K562 (cell line): ENCODE measurements at regions not wholly inside any gene's neighbourhood (a gene's known extent, or its start where the extent isn't known, plus 50 kb on each side); places are given as distances from the start of the nearest gene placed in this dataset. TPM values are rescaled to one million over a fixed set of nuclear protein-coding genes. Genes with fewer than 3 reads are reported as not detected.
A peak's percentile ranks its signal among the peaks of the same experiment; 100 is the strongest.

ENCODE experiments used
- ATAC-seq: fragments of 200-7000 bp; cut with Tn5 transposase; 3 replicates; pipeline ENCODE4 v1.9.1; 2020; ENCODE audit warnings: moderate library complexity
- BruUV-seq: library from RNA; stranded (reverse); fragments of 400-500 nt; replicated peaks from 2 replicates; lab custom pipeline; 2021; lab: Mats Ljungman, UMichigan
- CTCF ChIA-PET: fragments of 300-600 bp; formaldehyde crosslinking; extraction: SDS; loops from one replicate; lab custom pipeline; 2021; ENCODE audit warnings: low intra/inter-chr PET ratio; lab: Yijun Ruan, JAX
- POLR2A ChIA-PET: fragments of 300-600, 350-650 bp; sonication (Branson Sonifier 250); formaldehyde crosslinking; extraction: SDS; loops from one replicate; lab custom pipeline; 2021; ENCODE audit warnings: antibody characterized with exemption, inconsistent platforms; lab: Yijun Ruan, JAX
- DNase-seq, 4 experiments: peaks; one replicate each; pipeline versions ENCODE4 v3.0.0 to v3.0.0-alpha.2; 2011 to 2018; ENCODE audit warnings: low spot score in 3 of 4, mixed read lengths in 3 of 4; ENCODE audit errors: extremely low read depth in 1 of 4
- FAIRE-seq: peaks from 2 replicates; lab custom pipeline; 2011; peaks lifted over from hg19 to GRCh38; lab: Jason Lieb, UNC
- H2AFZ ChIP-seq: 2 replicates; pipeline ENCODE4 v1.6.0; 2011; ENCODE audit warnings: low read depth, low read length, control low read depth, inconsistent platforms
- H3K27ac ChIP-seq: fragments of 200-600 bp; 3 replicates; pipeline ENCODE4 v1.8.0; 2011; ENCODE audit warnings: low read depth, mild to moderate bottlenecking, control low read depth, inconsistent platforms, low read length, moderate library complexity, mixed read lengths; ENCODE audit errors: extremely low read depth
- H3K27me3 ChIP-seq, 2 experiments: fragments of 300-600 bp in 1 of 2; 2 replicates in 1 of 2; 3 replicates in 1 of 2; pipeline versions ENCODE4 v1.6.0 to v1.8.0; 2011; ENCODE audit warnings: inconsistent platforms in 2 of 2, low read length in 2 of 2, mild to moderate bottlenecking in 1 of 2, mixed read lengths in 1 of 2, moderate library complexity in 1 of 2; ENCODE audit not compliant: control insufficient read depth in 2 of 2, insufficient read depth in 2 of 2
- H3K36me3 ChIP-seq: fragments of 300-600 bp; 3 replicates; pipeline ENCODE4 v1.8.0; 2011; ENCODE audit warnings: mild to moderate bottlenecking, low read length, inconsistent platforms; ENCODE audit not compliant: control insufficient read depth, insufficient read depth
- H3K4me1 ChIP-seq, 2 experiments: fragments of 200-600 bp in 1 of 2; replicated peaks in 1 of 2; 2 replicates in 1 of 2; 3 replicates in 1 of 2; pipeline versions ENCODE4 v1.5.1 to v1.8.0; 2011; ENCODE audit warnings: inconsistent platforms in 2 of 2, low read length in 2 of 2, mild to moderate bottlenecking in 1 of 2, mixed read lengths in 1 of 2, moderate library complexity in 1 of 2; ENCODE audit not compliant: control insufficient read depth in 2 of 2, insufficient read depth in 2 of 2
- H3K4me2 ChIP-seq: 2 replicates; pipeline ENCODE4 v1.6.1; 2011; ENCODE audit warnings: low read length, control low read depth, inconsistent platforms, mixed read lengths; ENCODE audit not compliant: insufficient read depth
- H3K4me3 ChIP-seq: fragments of 200-600 bp; sonication (generic), shearing (Covaris generic); 2 replicates; pipeline ENCODE4 v1.5.1; 2016; ENCODE audit warnings: control low read depth, inconsistent platforms
- H3K79me2 ChIP-seq: fragments of 200-600 bp; 3 replicates; pipeline ENCODE4 v1.8.0; 2011; ENCODE audit warnings: low read length, inconsistent platforms; ENCODE audit not compliant: control insufficient read depth, insufficient read depth
- H3K9ac ChIP-seq, 2 experiments: 2 replicates each; pipeline versions ENCODE4 v1.6.0 to v1.6.1; 2011; ENCODE audit warnings: low read depth in 2 of 2, low read length in 2 of 2, control low read depth in 1 of 2, inconsistent platforms in 1 of 2, mild to moderate bottlenecking in 1 of 2, mixed read lengths in 1 of 2; ENCODE audit not compliant: insufficient read depth in 1 of 2
- H3K9me1 ChIP-seq: one replicate; pipeline ENCODE4 v1.6.0; 2011; ENCODE audit warnings: inconsistent platforms, mild to moderate bottlenecking, low read length, moderate library complexity; ENCODE audit not compliant: control insufficient read depth, insufficient read depth
- H3K9me3 ChIP-seq: replicated peaks from 2 replicates; pipeline ENCODE4 v1.5.1; 2011; ENCODE audit warnings: low read depth, low read length, inconsistent platforms; ENCODE audit not compliant: control insufficient read depth, insufficient read depth
- H4K20me1 ChIP-seq: replicated peaks from 2 replicates; pipeline ENCODE4 v1.6.1; 2011; ENCODE audit warnings: low read length, inconsistent platforms, mixed read lengths; ENCODE audit not compliant: control insufficient read depth, insufficient read depth
- GATAD2B ChIP-seq: fragments of 450-650 bp; IDR thresholded peaks from 2 replicates; pipeline ENCODE4 v1.6.1; 2017; ENCODE audit warnings: mild to moderate bottlenecking, borderline replicate concordance
- ILK ChIP-seq: fragments of 450-650 bp; IDR thresholded peaks from 2 replicates; pipeline ENCODE4 v1.6.1; 2016; ENCODE audit warnings: missing genetic modification characterization, low read depth, mild to moderate bottlenecking, missing compliant biosample characterization, moderate library complexity, borderline replicate concordance
- PTTG1 ChIP-seq: fragments of 450-650 bp; IDR thresholded peaks from 2 replicates; pipeline ENCODE4 v1.6.1; 2016; ENCODE audit warnings: low read depth, mild to moderate bottlenecking, missing genetic modification characterization, missing compliant biosample characterization
- U2AF1 ChIP-seq: fragments of 200-400 bp; formaldehyde crosslinking; optimal IDR thresholded peaks from 2 replicates; pipeline ENCODE3; 2017; ENCODE audit warnings: mild to moderate bottlenecking, low read depth, low read length, moderate library complexity
- ZNF121 ChIP-seq: sonication (generic); formaldehyde crosslinking; conservative IDR thresholded peaks from 2 replicates; pipeline ENCODE4 v1.8.0; 2022; ENCODE audit warnings: missing genetic modification reagents
- ZNF589 ChIP-seq: fragments of 200-800 bp; sonication (Bioruptor generic); IDR thresholded peaks from 2 replicates; pipeline ENCODE4 v1.6.1; 2016; ENCODE audit warnings: low read depth, missing genetic modification characterization, missing compliant biosample characterization
- WGBS: fragments of 100-300 bp; shearing (Covaris generic); methylation state at CpG from one replicate; pipeline ENCODE4 v1.1.6; 2016; ENCODE audit warnings: low coverage, mixed read lengths; ENCODE audit not compliant: insufficient coverage; ENCODE audit errors: missing lambda C conversion rate; 5-methylcytosine and 5-hydroxymethylcytosine counted together
- in situ Hi-C: fragments of 300-500 bp; cut with MboI; formaldehyde crosslinking; loops from 4 replicates; pipeline ENCODE4 v1.15.0; 2018; ENCODE audit warnings: inconsistent platforms, mixed read lengths
- intact Hi-C: fragments of 100-400 bp; cut with micrococcal nuclease; formaldehyde crosslinking; loops from 2 replicates; pipeline ENCODE4 v1.14.2; 2022
- small RNA-seq: library from RNA; depleted of rRNA; stranded (forward); fragments of <200 nt; gene quantifications from one replicate; pipeline ENCODE3, GENCODE V24; 2014

DNA sequence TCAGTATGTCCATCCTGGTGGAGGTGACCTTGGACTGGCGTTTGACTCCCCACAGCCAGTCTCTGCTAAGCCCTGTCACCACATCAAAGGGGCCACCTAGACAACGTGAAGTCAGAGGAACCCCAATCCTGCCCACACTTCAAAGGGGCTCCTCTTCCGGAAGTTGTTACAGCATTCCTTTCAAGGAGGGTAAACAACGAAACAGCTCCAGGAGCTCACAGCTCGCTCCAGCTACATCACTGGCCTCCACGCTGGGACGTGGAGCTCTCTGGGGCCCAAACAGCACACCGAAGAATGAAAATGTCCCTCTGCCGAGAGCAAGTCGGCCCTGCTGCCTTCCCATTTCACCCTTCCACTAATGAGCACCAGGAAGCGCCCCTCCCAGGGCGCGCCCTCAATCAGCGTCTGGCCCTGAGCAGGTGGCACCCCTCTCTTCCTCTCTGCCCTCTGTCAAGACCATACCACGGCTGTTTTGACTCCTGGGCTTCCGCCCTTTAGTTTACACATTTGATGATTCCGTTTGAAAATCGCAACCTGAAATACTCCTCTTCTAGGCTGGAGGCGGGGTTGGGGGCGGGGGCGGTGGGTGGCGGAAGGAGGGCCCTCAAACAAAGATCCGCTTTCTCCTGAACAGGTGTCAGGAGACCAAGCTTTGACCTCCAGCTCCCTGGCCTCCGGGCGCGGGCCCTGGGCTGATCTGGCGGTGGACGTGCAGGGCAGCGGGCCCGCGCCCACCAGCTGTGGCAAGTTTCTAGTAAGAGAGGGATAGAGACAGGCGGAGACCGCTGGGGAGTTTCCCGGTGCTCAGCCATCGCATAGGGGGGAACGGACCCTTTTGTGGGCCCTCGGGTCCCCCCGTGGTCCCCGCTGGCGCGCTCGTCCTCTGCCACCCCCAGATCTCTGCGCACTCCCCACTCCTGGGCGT lies 53.1 kb upstream of the KDM7A start (continued):
- TF ChIP-seq ZNF121 (CRISPR knock-in tag), result no peak
- TF ChIP-seq ZNF589 (CRISPR knock-in tag), result no peak
- TF ChIP-seq PTTG1 (tag), result no peak
- no peak for TF ChIP-seq U2AF1

DNA sequence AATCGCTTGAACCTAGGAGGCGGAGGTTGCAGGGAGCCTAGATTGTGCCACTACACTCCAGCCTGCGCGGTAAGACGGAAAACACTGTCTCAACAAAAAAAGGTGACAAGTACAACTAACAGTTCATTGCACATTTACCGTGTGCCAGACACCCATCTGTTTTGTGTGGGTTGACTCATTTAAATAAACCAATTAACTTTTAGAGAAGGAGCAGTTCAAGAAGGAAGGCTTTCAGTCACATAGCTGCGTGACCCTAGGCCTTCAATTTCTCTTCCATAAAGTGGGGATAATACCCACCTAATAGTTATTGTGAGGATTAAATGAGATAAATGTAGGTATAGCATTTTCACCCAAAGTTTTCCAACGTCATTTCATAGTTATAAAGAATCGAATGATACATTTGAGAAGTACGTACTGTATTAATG lies 52.3 kb upstream of the KDM7A start:
- in situ Hi-C loops, result no loop called here

More for the DNA sequence above, 52.3 kb upstream of the KDM7A start:
- Histone ChIP-seq H3K9ac (no peak overlapping the region), H3K4me2 (no peak overlapping the region), H4K20me1 (no peaks in the 10 kb centered on the region), H3K79me2 (no peaks in the 10 kb centered on the region), H2AFZ (no peak overlapping the region), H3K4me3 (no peak overlapping the region), H3K9me3 (no peaks in the 10 kb centered on the region), H3K27me3 (no peaks in the 10 kb centered on the region), H3K9me1 (no peaks in the 10 kb centered on the region), H3K27ac (no peak overlapping the region), H3K4me1 (peaks cover 7 to 26% of the 10 kb centered on the region in 2 experiments; a peak in 4 of 5 replicates), H3K36me3 (no peaks in the 10 kb centered on the region)
- no peak for ATAC-seq
- FAIRE-seq, result no peak
- WGBS, result 77% methylated on average over 10 of the region's 10 CpGs
- intact Hi-C loops, result no loop called here
- BruUV-seq, result no TSS peak
- TF ChIP-seq ILK (tag) (no peak), GATAD2B (0 out of 2 replicates have a peak, but pooled peaks have one; percentile 21)
- TF ChIP-seq, all 486 proteins: peak for 1
- ChIA-PET POLR2A (interaction anchor here (1.7 kb wide), 1 partner anchor 13 kb away, joined by 8 read pairs; no protein-coding TSS in a partner anchor), CTCF (no interaction called here)
- DNase-seq, result no peak

Small RNAs in the stretch of these regions (small RNA-seq; reads per million reads assigned to genes)
- gene RNU1-58P, result not detected
